WTC11 (cell line): ENCODE measurements at regions not wholly inside any gene's neighbourhood (a gene's known extent, or its start where the extent isn't known, plus 50 kb on each side); places are given as distances from the start of the nearest gene placed in this dataset.

Experiments used
- CTCF ChIP-seq: fragments of 200-600 bp; IDR thresholded peaks from 2 replicates; pipeline ENCODE4 v1.8.0; 2022; ENCODE audit warnings: antibody characterized with exemption
- ESRRA ChIP-seq: sonication (generic); formaldehyde crosslinking; IDR thresholded peaks from 2 replicates; pipeline ENCODE4 v1.8.1; 2022; ENCODE audit warnings: mild to moderate bottlenecking, missing genetic modification reagents, borderline replicate concordance
- HMGXB4 ChIP-seq: sonication (generic); formaldehyde crosslinking; IDR thresholded peaks from 2 replicates; pipeline ENCODE4 v1.8.1; 2023; ENCODE audit warnings: mild to moderate bottlenecking, moderate library complexity, missing genetic modification reagents
- MAX ChIP-seq: sonication (generic); formaldehyde crosslinking; IDR thresholded peaks from 2 replicates; pipeline ENCODE4 v1.8.0; 2022; ENCODE audit warnings: mild to moderate bottlenecking, missing genetic modification reagents
- TEAD4 ChIP-seq: sonication (generic); formaldehyde crosslinking; IDR thresholded peaks from 2 replicates; pipeline ENCODE4 v1.8.0; 2022; ENCODE audit warnings: mild to moderate bottlenecking, missing genetic modification reagents
- TP53 ChIP-seq: sonication (generic); formaldehyde crosslinking; IDR thresholded peaks from 2 replicates; pipeline ENCODE4 v1.8.1; 2023; ENCODE audit warnings: mild to moderate bottlenecking, missing genetic modification reagents
- USF1 ChIP-seq: sonication (generic); formaldehyde crosslinking; IDR thresholded peaks from 2 replicates; pipeline ENCODE4 v1.8.0; 2022; ENCODE audit warnings: mild to moderate bottlenecking, missing genetic modification reagents

- TF ChIP-seq ESRRA, result no peak
- TF ChIP-seq CTCF, result no peak
- TF ChIP-seq USF1 (CRISPR knock-in tag), result no peak
- no peak for TF ChIP-seq HMGXB4 (CRISPR knock-in tag)
- TF ChIP-seq MAX, result no peak
- TF ChIP-seq TEAD4 (CRISPR knock-in tag), result no peak
- no peak for TF ChIP-seq TP53 (CRISPR knock-in tag)
Observed at GRCh38 chr5:58299256-58299655, 160.6 kb downstream of the PLK2 start.
